GM12892 (cell line): ENCODE measurements at regions not wholly inside any gene's neighbourhood (a gene's known extent, or its start where the extent isn't known, plus 50 kb on each side); places are given as distances from the start of the nearest gene placed in this dataset.

Experiments
- POLR2A ChIP-seq: IDR thresholded peaks from 2 replicates; pipeline ENCODE4 v1.6.1; 2011; ENCODE audit warnings: low read depth, low read length, control low read depth
- TAF1 ChIP-seq: IDR thresholded peaks from 2 replicates; pipeline ENCODE4 v1.6.1; 2011; ENCODE audit warnings: low read depth, mild to moderate bottlenecking, control low read depth, low read length, borderline replicate concordance

DNA sequence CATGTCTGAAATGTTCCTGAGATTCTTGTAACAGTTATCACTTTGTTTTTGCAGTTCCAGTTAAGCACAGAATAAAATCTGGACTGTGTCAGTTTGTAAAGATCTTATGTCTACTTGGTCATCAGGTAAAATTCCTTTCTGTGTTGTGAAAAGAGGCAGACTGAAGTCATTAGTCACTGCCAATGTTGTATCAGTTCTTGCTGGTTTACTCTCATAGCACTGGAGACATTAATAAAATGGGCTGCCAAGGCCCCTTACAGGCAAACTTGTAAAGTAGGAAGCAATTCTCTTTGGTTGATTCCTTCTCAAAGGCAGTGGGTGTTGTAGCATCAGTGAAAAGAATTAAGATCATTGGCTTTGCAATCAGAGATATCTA lies 61.4 kb upstream of the ST6GALNAC3 start:
- TF ChIP-seq POLR2A (no peak), TAF1 (no peak)
